K562 (cell line): ENCODE measurements at regions not wholly inside any gene's neighbourhood (a gene's known extent, or its start where the extent isn't known, plus 50 kb on each side); places are given as distances from the start of the nearest gene placed in this dataset.
A peak's percentile ranks its signal among the peaks of the same experiment; 100 is the strongest.

Experiments
- ARHGAP35 ChIP-seq: fragments of 450-650 bp; IDR thresholded peaks from 2 replicates; pipeline ENCODE4 v1.6.1; 2018; ENCODE audit not compliant: partially characterized antibody
- BHLHE40 ChIP-seq: IDR thresholded peaks from 2 replicates; pipeline ENCODE4 v1.6.1; 2011; ENCODE audit warnings: low read length, improper control_type of control experiment
- BRF1 ChIP-seq: IDR thresholded peaks from 3 replicates; pipeline ENCODE4 v1.6.1; 2011; ENCODE audit warnings: borderline replicate concordance, mild to moderate bottlenecking; ENCODE audit not compliant: insufficient read length; ENCODE audit errors: extremely low read depth
- CHCHD3 ChIP-seq: fragments of 250-450 bp; sonication (Bioruptor Pico); IDR thresholded peaks from 2 replicates; pipeline ENCODE4 v2.1.2; 2022; ENCODE audit warnings: mild to moderate bottlenecking
- COPS2 ChIP-seq: fragments of 450-650 bp; conservative IDR thresholded peaks from 2 replicates; pipeline ENCODE4 v1.6.1; 2016; ENCODE audit warnings: mild to moderate bottlenecking, moderate library complexity
- E2F5 ChIP-seq: sonication (generic); formaldehyde crosslinking; IDR thresholded peaks from 2 replicates; pipeline ENCODE4 v1.8.0; 2022; ENCODE audit warnings: mild to moderate bottlenecking, missing genetic modification reagents
- EP300 ChIP-seq: IDR thresholded peaks from 2 replicates; pipeline ENCODE4 v1.6.1; 2012; ENCODE audit warnings: low read length, improper control_type of control experiment
- HMG20A ChIP-seq: fragments of 450-650 bp; formaldehyde crosslinking; conservative IDR thresholded peaks from 2 replicates; pipeline ENCODE4 v1.4.0; 2020; ENCODE audit warnings: mild to moderate bottlenecking, mixed read lengths
- MAFG ChIP-seq: fragments of 450-650 bp; conservative IDR thresholded peaks from 2 replicates; pipeline ENCODE4 v1.6.1; 2016; ENCODE audit warnings: missing genetic modification characterization, missing compliant biosample characterization
- MEIS2 ChIP-seq: fragments of 450-650 bp; IDR thresholded peaks from 2 replicates; pipeline ENCODE4 v1.6.1; 2014; ENCODE audit warnings: mild to moderate bottlenecking; ENCODE audit not compliant: partially characterized antibody
- NFE2 ChIP-seq: IDR thresholded peaks from 2 replicates; pipeline ENCODE4 v1.6.1; 2014; ENCODE audit warnings: antibody characterized with exemption, low read depth
- PHF21A ChIP-seq: fragments of 450-650 bp; IDR thresholded peaks from 2 replicates; pipeline ENCODE4 v1.6.1; 2017; ENCODE audit warnings: low read depth, borderline replicate concordance
- POLR2AphosphoS2 ChIP-seq: IDR thresholded peaks from 2 replicates; pipeline ENCODE4 v1.6.1; 2012; ENCODE audit warnings: low read length, improper control_type of control experiment
- PRMT5 ChIP-seq: sonication (generic); formaldehyde crosslinking; IDR thresholded peaks from 2 replicates; pipeline ENCODE4 v1.5.0; 2020; ENCODE audit warnings: missing genetic modification reagents
- RBM22 ChIP-seq: fragments of 200-400 bp; formaldehyde crosslinking; IDR thresholded peaks from 2 replicates; pipeline ENCODE4 v1.6.1; 2018; ENCODE audit warnings: low read length, low read depth; ENCODE audit not compliant: poor library complexity, severe bottlenecking
- RUNX1 ChIP-seq: sonication (generic); IDR thresholded peaks from 2 replicates; pipeline ENCODE4 v1.6.1; 2016; ENCODE audit warnings: antibody characterized with exemption, low read depth
- SETDB1 ChIP-seq: IDR thresholded peaks from one replicate; pipeline ENCODE4 v1.6.1; 2012; ENCODE audit warnings: low read length, control low read depth, inconsistent platforms
- SRSF3 ChIP-seq: fragments of 200-400 bp; formaldehyde crosslinking; IDR thresholded peaks from 2 replicates; pipeline ENCODE4 v1.6.1; 2016; ENCODE audit warnings: mild to moderate bottlenecking, low read length, moderate library complexity; ENCODE audit not compliant: insufficient read depth
- STAG1 ChIP-seq: sonication (generic); formaldehyde crosslinking; IDR thresholded peaks from 2 replicates; pipeline ENCODE4 v1.5.0; 2020; ENCODE audit warnings: missing genetic modification reagents, borderline replicate concordance
- ZFP36 ChIP-seq: fragments of 150-350 bp; IDR thresholded peaks from 2 replicates; pipeline ENCODE4 v1.6.1; 2018; ENCODE audit warnings: low read length, low read depth; ENCODE audit not compliant: partially characterized antibody
- ZKSCAN1 ChIP-seq: fragments of 150-350 bp; IDR thresholded peaks from 2 replicates; pipeline ENCODE4 v1.6.1; 2016; ENCODE audit warnings: low read depth, low read length
- ZNF518B ChIP-seq: fragments of 250-450 bp; sonication (Bioruptor Pico); IDR thresholded peaks from 2 replicates; pipeline ENCODE4 v1.5.0; 2021; ENCODE audit warnings: mild to moderate bottlenecking, moderate library complexity
- ZNF644 ChIP-seq: fragments of 200-800 bp; sonication (Bioruptor generic); IDR thresholded peaks from 2 replicates; pipeline ENCODE4 v1.6.1; 2016; ENCODE audit warnings: low read depth, missing genetic modification characterization, missing compliant biosample characterization
- ZNF766 ChIP-seq: fragments of 200-800 bp; sonication (Bioruptor generic); conservative IDR thresholded peaks from 2 replicates; pipeline ENCODE4 v1.6.1; 2016; ENCODE audit warnings: missing genetic modification characterization, missing compliant biosample characterization
- TF ChIP-seq, protein P1 (sequence below): fragments of 250-450 bp; sonication (Bioruptor Pico); IDR thresholded peaks from 2 replicates; pipeline ENCODE4 v1.4.0; 2020; ENCODE audit warnings: borderline replicate concordance

- TF ChIP-seq MEIS2: peak; percentile 89
- TF ChIP-seq ZNF766: no peak
- TF ChIP-seq ZKSCAN1: peak; percentile 88
- TF ChIP-seq HMG20A (CRISPR knock-in tag): no peak
- TF ChIP-seq RBM22: no peak
- TF ChIP-seq POLR2AphosphoS2: no peak
- no peak for TF ChIP-seq ZNF644
- TF ChIP-seq ZFP36: peak; percentile 38
- TF ChIP-seq BHLHE40: no peak
- TF ChIP-seq COPS2: no peak
- no peak for TF ChIP-seq SRSF3
- no peak for TF ChIP-seq EP300
- TF ChIP-seq E2F5: no peak
- no peak for TF ChIP-seq RUNX1
- no peak for TF ChIP-seq BRF1
- no peak for TF ChIP-seq ZNF518B (CRISPR knock-in tag)
- TF ChIP-seq, protein P1, sequence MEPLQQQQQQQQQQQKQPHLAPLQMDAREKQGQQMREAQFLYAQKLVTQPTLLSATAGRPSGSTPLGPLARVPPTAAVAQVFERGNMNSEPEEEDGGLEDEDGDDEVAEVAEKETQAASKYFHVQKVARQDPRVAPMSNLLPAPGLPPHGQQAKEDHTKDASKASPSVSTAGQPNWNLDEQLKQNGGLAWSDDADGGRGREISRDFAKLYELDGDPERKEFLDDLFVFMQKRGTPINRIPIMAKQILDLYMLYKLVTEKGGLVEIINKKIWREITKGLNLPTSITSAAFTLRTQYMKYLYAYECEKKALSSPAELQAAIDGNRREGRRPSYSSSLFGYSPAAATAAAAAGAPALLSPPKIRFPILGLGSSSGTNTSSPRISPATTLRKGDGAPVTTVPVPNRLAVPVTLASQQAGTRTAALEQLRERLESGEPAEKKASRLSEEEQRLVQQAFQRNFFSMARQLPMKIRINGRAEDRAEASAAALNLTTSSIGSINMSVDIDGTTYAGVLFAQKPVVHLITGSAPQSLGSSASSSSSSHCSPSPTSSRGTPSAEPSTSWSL (CRISPR knock-in tag): no peak
- no peak for TF ChIP-seq STAG1 (CRISPR knock-in tag)
- no peak for TF ChIP-seq ARHGAP35
- no peak for TF ChIP-seq PHF21A
- TF ChIP-seq MAFG (tag): peak; percentile 48
- TF ChIP-seq SETDB1: no peak
- no peak for TF ChIP-seq PRMT5 (CRISPR knock-in tag)
- TF ChIP-seq CHCHD3 (CRISPR knock-in tag): no peak
- TF ChIP-seq NFE2: peak; percentile 58
Observed at GRCh38 chr1:36585569-36586548, 103.1 kb upstream of the CSF3R start (continued).
